GM12875 (cell line): ENCODE measurements at regions not wholly inside any gene's neighbourhood (a gene's known extent, or its start where the extent isn't known, plus 50 kb on each side); places are given as distances from the start of the nearest gene placed in this dataset.

ENCODE experiments used
- H3K4me3 ChIP-seq: one replicate; pipeline ENCODE4 v1.5.1; 2011; ENCODE audit warnings: low read depth, low read length, control low read depth
- CTCF ChIP-seq: IDR thresholded peaks from 2 replicates; pipeline ENCODE4 v1.5.1; 2011; ENCODE audit warnings: low read depth, mild to moderate bottlenecking, control low read depth, inconsistent platforms, low read length, moderate library complexity, borderline replicate concordance; ENCODE audit not compliant: insufficient read depth

DNA sequence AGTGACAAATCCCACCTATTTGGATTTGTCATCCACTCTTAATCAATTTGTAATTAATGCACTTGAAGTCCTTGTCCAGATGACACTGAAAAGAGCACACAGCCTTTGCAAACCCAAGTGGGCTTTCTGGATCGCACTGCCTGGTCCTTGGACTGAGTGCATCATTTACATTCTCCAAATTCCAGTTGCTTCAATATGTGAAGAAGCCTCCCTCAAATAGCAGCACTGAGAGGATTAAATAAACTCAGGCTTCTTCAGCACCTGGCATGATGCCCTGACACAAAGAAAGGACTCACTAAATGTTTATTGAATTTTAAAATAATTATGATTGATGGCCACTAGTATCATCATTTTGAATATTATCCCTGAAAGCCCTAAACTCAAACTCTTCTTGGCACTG lies 496.5 kb downstream of the VRK1 start:
- TF ChIP-seq CTCF = no peak
- H3K4me3 ChIP-seq = no peak overlapping the region

- H3K4me3 ChIP-seq = no peak overlapping the region
- no peak for TF ChIP-seq CTCF
These were observed 498.0 kb downstream of the VRK1 start for GRCh38 chr14:97295108-97295710.

- no peak overlapping the region for H3K4me3 ChIP-seq
- TF ChIP-seq CTCF = no peak
These were observed 499.0 kb downstream of the VRK1 start for GRCh38 chr14:97296176-97296575.

DNA sequence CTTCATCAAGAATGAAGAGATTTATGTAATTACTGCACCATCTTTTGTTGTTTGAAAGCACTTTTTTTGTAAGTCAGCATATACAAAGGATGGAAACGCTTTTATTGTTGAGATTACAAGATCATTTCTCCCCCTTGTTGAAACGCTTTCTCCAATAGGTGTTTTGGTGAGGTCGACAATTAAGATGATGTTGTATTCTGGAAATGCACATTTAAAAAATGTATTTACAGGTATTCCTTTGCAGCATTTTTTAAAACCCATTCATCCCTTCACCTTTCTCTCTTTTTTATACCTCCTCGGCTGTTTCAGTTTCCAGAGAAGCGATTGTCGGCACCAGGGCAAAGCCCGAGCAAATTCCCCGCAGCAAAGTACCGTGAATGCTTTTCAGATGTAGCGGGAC lies 499.9 kb downstream of the VRK1 start:
- no peak for TF ChIP-seq CTCF
- no peak overlapping the region for H3K4me3 ChIP-seq

DNA sequence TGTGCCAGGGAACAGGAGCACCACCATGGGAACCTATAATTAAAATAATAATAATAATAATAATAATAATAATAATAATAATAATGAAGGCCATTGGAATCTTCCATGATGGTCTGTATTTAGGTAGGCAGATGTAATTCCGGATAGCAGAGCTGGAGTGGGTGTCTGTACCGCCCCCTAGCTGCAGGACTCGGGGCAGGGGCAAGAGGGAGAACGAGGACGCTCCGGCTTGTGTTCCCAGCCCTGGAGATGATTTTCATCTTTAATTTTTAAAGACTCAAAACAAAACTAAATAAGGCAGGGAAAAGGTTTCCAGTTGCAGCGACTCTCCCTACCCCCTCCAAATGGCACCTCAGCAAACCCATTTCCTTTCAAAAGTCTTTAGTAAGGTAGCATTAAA lies 501.1 kb downstream of the VRK1 start:
- no peak overlapping the region for H3K4me3 ChIP-seq
- peak; percentile 34; the same call in 1 of the 2 replicates for TF ChIP-seq CTCF

GRCh38 chr14:97298736-97299135 lies 501.6 kb downstream of the VRK1 start:
- no peak overlapping the region for H3K4me3 ChIP-seq
- no peak for TF ChIP-seq CTCF

DNA sequence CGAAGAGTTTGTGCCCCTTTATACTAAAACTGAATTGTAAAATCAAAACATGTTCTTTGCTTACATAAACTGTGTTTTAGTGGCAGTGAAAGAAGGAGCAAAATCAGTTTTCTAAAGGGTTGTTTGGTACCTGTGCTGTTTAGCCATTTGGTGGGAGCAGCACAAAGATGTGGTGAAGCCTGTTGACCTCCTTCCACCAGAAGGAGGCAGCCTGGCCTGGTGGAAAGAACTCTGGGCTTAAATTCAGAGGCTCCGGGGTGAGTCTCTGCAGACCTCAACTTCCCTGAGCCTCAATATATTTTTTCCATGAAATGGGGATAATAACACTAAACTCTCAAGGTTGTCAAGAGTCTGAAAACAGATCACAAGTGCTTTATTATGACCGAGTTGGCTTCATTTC lies 502.5 kb downstream of the VRK1 start:
- TF ChIP-seq CTCF = peak; percentile 62
- no peak overlapping the region for H3K4me3 ChIP-seq
